ENCODE measurements at regions not wholly inside any gene's neighbourhood (a gene's known extent, or its start where the extent isn't known, plus 50 kb on each side); places are given as distances from the start of the nearest gene placed in this dataset.

- TF ChIP-seq, protein P1, sequence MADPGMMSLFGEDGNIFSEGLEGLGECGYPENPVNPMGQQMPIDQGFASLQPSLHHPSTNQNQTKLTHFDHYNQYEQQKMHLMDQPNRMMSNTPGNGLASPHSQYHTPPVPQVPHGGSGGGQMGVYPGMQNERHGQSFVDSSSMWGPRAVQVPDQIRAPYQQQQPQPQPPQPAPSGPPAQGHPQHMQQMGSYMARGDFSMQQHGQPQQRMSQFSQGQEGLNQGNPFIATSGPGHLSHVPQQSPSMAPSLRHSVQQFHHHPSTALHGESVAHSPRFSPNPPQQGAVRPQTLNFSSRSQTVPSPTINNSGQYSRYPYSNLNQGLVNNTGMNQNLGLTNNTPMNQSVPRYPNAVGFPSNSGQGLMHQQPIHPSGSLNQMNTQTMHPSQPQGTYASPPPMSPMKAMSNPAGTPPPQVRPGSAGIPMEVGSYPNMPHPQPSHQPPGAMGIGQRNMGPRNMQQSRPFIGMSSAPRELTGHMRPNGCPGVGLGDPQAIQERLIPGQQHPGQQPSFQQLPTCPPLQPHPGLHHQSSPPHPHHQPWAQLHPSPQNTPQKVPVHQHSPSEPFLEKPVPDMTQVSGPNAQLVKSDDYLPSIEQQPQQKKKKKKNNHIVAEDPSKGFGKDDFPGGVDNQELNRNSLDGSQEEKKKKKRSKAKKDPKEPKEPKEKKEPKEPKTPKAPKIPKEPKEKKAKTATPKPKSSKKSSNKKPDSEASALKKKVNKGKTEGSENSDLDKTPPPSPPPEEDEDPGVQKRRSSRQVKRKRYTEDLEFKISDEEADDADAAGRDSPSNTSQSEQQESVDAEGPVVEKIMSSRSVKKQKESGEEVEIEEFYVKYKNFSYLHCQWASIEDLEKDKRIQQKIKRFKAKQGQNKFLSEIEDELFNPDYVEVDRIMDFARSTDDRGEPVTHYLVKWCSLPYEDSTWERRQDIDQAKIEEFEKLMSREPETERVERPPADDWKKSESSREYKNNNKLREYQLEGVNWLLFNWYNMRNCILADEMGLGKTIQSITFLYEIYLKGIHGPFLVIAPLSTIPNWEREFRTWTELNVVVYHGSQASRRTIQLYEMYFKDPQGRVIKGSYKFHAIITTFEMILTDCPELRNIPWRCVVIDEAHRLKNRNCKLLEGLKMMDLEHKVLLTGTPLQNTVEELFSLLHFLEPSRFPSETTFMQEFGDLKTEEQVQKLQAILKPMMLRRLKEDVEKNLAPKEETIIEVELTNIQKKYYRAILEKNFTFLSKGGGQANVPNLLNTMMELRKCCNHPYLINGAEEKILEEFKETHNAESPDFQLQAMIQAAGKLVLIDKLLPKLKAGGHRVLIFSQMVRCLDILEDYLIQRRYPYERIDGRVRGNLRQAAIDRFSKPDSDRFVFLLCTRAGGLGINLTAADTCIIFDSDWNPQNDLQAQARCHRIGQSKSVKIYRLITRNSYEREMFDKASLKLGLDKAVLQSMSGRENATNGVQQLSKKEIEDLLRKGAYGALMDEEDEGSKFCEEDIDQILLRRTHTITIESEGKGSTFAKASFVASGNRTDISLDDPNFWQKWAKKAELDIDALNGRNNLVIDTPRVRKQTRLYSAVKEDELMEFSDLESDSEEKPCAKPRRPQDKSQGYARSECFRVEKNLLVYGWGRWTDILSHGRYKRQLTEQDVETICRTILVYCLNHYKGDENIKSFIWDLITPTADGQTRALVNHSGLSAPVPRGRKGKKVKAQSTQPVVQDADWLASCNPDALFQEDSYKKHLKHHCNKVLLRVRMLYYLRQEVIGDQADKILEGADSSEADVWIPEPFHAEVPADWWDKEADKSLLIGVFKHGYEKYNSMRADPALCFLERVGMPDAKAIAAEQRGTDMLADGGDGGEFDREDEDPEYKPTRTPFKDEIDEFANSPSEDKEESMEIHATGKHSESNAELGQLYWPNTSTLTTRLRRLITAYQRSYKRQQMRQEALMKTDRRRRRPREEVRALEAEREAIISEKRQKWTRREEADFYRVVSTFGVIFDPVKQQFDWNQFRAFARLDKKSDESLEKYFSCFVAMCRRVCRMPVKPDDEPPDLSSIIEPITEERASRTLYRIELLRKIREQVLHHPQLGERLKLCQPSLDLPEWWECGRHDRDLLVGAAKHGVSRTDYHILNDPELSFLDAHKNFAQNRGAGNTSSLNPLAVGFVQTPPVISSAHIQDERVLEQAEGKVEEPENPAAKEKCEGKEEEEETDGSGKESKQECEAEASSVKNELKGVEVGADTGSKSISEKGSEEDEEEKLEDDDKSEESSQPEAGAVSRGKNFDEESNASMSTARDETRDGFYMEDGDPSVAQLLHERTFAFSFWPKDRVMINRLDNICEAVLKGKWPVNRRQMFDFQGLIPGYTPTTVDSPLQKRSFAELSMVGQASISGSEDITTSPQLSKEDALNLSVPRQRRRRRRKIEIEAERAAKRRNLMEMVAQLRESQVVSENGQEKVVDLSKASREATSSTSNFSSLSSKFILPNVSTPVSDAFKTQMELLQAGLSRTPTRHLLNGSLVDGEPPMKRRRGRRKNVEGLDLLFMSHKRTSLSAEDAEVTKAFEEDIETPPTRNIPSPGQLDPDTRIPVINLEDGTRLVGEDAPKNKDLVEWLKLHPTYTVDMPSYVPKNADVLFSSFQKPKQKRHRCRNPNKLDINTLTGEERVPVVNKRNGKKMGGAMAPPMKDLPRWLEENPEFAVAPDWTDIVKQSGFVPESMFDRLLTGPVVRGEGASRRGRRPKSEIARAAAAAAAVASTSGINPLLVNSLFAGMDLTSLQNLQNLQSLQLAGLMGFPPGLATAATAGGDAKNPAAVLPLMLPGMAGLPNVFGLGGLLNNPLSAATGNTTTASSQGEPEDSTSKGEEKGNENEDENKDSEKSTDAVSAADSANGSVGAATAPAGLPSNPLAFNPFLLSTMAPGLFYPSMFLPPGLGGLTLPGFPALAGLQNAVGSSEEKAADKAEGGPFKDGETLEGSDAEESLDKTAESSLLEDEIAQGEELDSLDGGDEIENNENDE (IDR thresholded peaks at IDR 0.05; ENCODE audit: insufficient replicate concordance, low read length), result no peak
- no peak for TF ChIP-seq CHD2 (IDR thresholded peaks at IDR 0.05; ENCODE audit: low read length)
- TF ChIP-seq YY1 (IDR thresholded peaks at IDR 0.05; ENCODE audit: low read depth, low read length), result no peak
- TF ChIP-seq GTF2F1 (IDR thresholded peaks at IDR 0.05; ENCODE audit: borderline replicate concordance, low read depth, low read length), result no peak
- TF ChIP-seq SP1 (IDR thresholded peaks at IDR 0.05; ENCODE audit: low read depth, low read length), result no peak
- no peak for TF ChIP-seq KDM1A (IDR thresholded peaks at IDR 0.05; ENCODE audit: borderline replicate concordance, low read length)
- TF ChIP-seq TAF7 (optimal IDR thresholded peaks at IDR 0.05; ENCODE audit: borderline replicate concordance, low read depth, low read length), result no peak
- TF ChIP-seq RAD21 (IDR thresholded peaks at IDR 0.05 in 1 of 2, conservative IDR thresholded peaks at IDR 0.05 in 1 of 2; ENCODE audit: low read depth in 2 of 2, low read length in 2 of 2), result no peak; a peak in 2 of 4 replicates
- no peak for TF ChIP-seq CTBP2 (IDR thresholded peaks at IDR 0.05; ENCODE audit: borderline replicate concordance, insufficient read depth, insufficient read length, low read length)
- TF ChIP-seq TCF12 (IDR thresholded peaks at IDR 0.05; ENCODE audit: low read depth, low read length), result no peak
Observed at GRCh38 chr5:1952444-1953099, 69.8 kb upstream of the IRX4 start (continued).

Data from H1 (cell line).